HuH-7 (cell line): ENCODE measurements at regions not wholly inside any gene's neighbourhood (a gene's known extent, or its start where the extent isn't known, plus 50 kb on each side); places are given as distances from the start of the nearest gene placed in this dataset.

ENCODE experiments used
- DNase-seq: peaks from one replicate; pipeline ENCODE4 v3.0.0; 2011; ENCODE audit warnings: low spot score

DNA sequence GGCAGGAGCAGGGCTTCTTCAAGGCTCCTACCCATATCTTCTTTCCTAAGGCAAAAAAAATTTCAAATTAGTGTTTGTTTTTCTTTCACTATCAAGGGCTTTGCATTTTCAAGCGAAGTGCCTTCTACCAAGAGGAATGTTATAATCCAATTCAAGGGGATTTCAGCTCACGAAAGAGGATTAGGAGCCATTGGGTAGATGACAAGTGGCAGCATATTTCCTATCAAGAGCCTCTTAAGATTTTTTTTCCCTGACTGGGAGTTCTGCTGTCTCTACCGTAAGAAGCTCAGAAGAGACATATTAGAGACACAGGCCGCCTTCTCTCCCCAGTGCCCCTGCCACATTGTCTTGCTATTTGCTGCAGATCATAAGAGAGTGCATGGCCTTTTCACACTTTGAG is 55.9 kb upstream of the BMAL1 start:
- DNase-seq: no peak

DNA sequence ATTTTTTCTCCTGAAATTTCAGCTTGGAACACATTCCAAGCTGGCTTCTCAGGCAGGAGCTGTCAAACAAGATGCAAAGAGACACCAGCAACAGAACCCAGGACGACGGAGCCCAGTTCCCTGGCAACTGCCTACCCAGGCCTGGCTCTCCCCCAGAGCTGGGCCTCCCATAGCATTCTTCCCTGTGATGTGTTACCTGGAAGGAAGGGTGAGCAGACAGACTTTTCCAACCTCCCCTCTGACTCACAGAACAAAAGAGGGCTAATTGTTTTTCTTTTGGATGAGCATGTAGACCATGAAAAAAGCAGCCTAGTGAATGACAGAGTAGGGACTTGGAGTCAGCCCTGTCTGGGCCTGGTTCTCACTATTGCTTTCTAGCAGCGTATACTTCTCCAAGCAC is 55.3 kb upstream of the BMAL1 start:
- DNase-seq: no peak

DNA sequence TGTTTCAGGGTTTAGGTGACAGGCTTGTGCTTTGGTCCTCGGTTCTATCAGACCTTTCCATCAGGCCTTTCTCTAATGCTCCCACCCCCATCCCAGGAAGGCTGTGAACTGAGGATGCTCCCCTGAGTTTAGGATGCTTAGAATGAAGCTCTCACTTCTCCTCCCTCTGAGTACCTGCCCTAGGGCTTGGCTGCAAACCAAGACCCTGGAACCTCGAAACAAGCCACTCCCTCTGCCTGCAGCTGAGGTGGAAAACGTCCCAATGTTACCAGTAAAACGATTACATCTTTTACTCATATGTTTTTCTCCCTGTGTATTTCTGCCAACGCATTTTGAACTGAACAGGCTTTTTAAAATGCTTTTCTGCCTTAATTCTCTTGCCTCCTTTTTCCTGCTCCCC is 54.5 kb upstream of the BMAL1 start:
- no peak for DNase-seq

DNA sequence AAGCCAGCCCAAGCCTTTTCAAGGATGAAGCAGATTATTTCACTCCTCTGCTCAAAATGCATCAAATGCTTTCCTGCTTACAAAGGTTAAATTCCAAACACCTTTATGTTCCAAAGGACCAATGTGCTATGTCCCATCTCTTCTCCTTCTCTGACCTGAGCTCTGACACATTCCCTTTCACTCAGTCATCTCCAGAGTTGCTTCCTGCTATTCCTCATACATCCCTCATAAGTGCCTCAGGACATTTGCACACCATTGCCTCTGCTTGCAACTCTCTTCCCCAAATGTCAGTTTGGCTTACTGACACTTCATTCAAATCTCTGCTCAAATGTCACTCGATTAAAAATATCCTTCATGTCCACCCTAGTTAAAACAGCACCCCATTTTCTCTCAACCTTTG is 53.3 kb upstream of the BMAL1 start:
- DNase-seq: no peak

DNA sequence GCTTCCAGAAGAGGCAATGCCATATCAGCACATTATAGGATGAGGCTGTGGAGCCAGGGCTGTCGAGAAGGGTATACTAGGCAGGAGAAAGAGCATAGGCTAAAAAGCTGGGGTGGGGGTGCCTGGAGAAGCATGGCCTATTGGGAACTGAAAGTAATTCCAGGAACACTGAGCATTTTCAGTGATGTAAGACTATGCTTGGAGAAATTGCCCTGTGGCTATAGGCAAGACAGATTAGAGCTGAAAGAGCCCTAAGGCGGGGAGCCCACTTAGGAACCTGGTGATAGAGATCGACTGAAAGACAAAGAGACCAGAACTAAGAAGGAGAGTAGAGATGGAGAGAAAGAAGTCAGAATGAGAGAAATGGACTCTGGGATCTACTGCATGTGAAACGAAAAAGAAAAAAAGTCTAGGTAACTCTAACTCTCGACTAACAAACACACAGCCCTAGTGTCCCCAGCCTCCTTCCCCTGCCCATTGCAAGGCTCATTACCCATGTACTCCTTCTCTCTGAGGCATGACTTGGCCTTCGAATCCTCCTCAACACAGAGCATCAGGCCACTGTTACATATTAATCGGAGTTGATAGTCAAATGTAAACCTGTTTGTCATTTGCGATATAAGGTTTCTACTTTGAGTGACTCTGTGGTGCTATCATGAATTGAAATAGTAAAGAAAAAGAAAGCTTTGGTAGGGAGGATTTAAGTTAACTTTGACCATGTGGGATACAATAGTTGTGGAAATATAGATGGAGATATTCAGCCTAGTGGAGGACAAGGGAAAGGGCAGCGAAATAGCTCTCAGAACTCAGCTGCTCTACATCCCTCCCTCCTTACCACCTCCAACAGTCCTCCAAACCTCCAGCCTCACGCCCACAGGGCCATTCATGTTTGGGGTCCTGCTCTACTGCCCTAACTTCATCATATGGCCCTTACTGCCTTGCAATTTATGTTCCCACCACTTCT is 52.3 kb upstream of the BMAL1 start:
- DNase-seq: no peak

DNA sequence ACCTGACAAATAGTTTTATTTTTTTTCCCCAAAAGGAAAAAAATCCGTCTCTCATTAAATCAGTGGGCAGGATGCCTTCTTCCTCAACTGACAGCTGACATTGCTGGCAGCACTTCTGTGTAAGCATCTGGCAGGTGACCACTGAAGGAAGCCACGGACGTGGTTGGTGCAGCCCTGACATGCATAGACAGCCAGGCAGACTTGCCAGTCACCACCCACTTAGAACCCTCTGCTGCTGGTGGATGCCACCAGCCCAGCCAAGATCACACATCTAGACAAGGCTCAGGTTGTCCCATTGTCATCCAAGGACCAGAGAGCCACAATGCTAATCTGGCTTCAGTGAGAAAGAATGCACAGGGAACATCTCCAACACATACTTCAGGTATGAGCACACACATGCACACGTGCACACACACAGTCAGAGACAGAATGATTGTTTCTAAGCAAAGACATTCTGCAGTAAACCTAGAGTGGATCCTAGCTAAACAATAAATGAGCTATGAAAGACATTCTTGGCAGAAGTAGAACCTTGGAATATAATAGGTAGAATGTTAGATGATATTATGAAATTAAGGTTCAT is 49.8 kb upstream of the BMAL1 start:
- no peak for DNase-seq
